ENCODE measurements at regions not wholly inside any gene's neighbourhood (a gene's known extent, or its start where the extent isn't known, plus 50 kb on each side); places are given as distances from the start of the nearest gene placed in this dataset.

GRCh38 chr5:115386657-115387056 lies 90.2 kb upstream of the CCDC112 start:
- FAIRE-seq (no peak), ATAC-seq (no peak), DNase-seq (ENCODE audit: low spot score) (no peak)
- no peak overlapping the region for H3K27ac ChIP-seq (ENCODE audit: extremely low read length, insufficient read depth, low read length)
- H3K79me2 ChIP-seq (ENCODE audit: insufficient read depth, low read length): no peaks in the 10 kb centered on the region
- intact Hi-C loops (cut with micrococcal nuclease; ENCODE audit: unreplicated experiment) (no loop called here), in situ Hi-C loops (cut with HindIII; ENCODE audit: extremely low pct_ligation_motif_present, low pct_unique_long_range_greater_than_20kb) (no loop called here)
- H3K9me3 ChIP-seq (ENCODE audit: low read length): no peaks in the 10 kb centered on the region
- H3K4me3 ChIP-seq (replicated peaks in 1 of 3; ENCODE audit: insufficient read depth in 1 of 3, low read depth in 2 of 3, low read length in 3 of 3): no peak overlapping the region
- H3K36me3 ChIP-seq (replicated peaks in 1 of 2; ENCODE audit: control insufficient read depth in 1 of 2, insufficient read depth in 2 of 2, low read length in 2 of 2): no peaks in the 10 kb centered on the region
- 2% methylated on average over 2 of the region's 2 CpGs for WGBS (ENCODE audit: low lambda C conversion rate)
- no peaks in the 10 kb centered on the region for H4K20me1 ChIP-seq (ENCODE audit: insufficient read depth, low read length)
- no peak overlapping the region for H3K9ac ChIP-seq (ENCODE audit: insufficient read depth, low read depth, low read length)
- ChIA-PET POLR2A (no interaction called here), CTCF (ENCODE audit: low intra/inter-chr PET ratio, low total read pairs) (no interaction called here)
- H2AFZ ChIP-seq (ENCODE audit: low read length): no peak overlapping the region
- no peaks in the 10 kb centered on the region for H3K4me1 ChIP-seq (ENCODE audit: insufficient read depth, low read length)
- H3K27me3 ChIP-seq (ENCODE audit: control insufficient read depth in 1 of 2, insufficient read depth in 2 of 2, low read length in 2 of 2): peaks cover 0 to 3% of the 10 kb centered on the region in 2 experiments; a peak in 2 of 5 replicates
- H3K4me2 ChIP-seq (ENCODE audit: low read depth, low read length): no peak overlapping the region
- BruUV-seq (replicated peaks): no TSS peak
- TF ChIP-seq CHD2 (IDR thresholded peaks at IDR 0.05; ENCODE audit: low read depth, low read length) (no peak), SNRNP70 (IDR thresholded peaks at IDR 0.05; ENCODE audit: low read depth, low read length) (no peak), TIGD3 (CRISPR knock-in tag; IDR thresholded peaks at IDR 0.05; ENCODE audit: borderline replicate concordance) (no peak), TEF (CRISPR knock-in tag; IDR thresholded peaks at IDR 0.05) (no peak), CREM (IDR thresholded peaks at IDR 0.05) (no peak), CREM (CRISPR knock-in tag; IDR thresholded peaks at IDR 0.05) (no peak), AKNA (CRISPR knock-in tag; IDR thresholded peaks at IDR 0.05; ENCODE audit: borderline replicate concordance) (no peak), YEATS2 (CRISPR knock-in tag; IDR thresholded peaks at IDR 0.05; ENCODE audit: borderline replicate concordance) (no peak)
- TF ChIP-seq, protein P1, sequence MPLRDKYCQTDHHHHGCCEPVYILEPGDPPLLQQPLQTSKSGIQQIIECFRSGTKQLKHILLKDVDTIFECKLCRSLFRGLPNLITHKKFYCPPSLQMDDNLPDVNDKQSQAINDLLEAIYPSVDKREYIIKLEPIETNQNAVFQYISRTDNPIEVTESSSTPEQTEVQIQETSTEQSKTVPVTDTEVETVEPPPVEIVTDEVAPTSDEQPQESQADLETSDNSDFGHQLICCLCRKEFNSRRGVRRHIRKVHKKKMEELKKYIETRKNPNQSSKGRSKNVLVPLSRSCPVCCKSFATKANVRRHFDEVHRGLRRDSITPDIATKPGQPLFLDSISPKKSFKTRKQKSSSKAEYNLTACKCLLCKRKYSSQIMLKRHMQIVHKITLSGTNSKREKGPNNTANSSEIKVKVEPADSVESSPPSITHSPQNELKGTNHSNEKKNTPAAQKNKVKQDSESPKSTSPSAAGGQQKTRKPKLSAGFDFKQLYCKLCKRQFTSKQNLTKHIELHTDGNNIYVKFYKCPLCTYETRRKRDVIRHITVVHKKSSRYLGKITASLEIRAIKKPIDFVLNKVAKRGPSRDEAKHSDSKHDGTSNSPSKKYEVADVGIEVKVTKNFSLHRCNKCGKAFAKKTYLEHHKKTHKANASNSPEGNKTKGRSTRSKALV (CRISPR knock-in tag; IDR thresholded peaks at IDR 0.05): no peak
- TF ChIP-seq, protein P2, sequence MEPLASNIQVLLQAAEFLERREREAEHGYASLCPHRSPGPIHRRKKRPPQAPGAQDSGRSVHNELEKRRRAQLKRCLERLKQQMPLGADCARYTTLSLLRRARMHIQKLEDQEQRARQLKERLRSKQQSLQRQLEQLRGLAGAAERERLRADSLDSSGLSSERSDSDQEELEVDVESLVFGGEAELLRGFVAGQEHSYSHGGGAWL (CRISPR knock-in tag; IDR thresholded peaks at IDR 0.05): no peak
- TF ChIP-seq, protein P3, sequence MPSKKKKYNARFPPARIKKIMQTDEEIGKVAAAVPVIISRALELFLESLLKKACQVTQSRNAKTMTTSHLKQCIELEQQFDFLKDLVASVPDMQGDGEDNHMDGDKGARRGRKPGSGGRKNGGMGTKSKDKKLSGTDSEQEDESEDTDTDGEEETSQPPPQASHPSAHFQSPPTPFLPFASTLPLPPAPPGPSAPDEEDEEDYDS (CRISPR knock-in tag; IDR thresholded peaks at IDR 0.05): no peak
- TF ChIP-seq, protein P4, sequence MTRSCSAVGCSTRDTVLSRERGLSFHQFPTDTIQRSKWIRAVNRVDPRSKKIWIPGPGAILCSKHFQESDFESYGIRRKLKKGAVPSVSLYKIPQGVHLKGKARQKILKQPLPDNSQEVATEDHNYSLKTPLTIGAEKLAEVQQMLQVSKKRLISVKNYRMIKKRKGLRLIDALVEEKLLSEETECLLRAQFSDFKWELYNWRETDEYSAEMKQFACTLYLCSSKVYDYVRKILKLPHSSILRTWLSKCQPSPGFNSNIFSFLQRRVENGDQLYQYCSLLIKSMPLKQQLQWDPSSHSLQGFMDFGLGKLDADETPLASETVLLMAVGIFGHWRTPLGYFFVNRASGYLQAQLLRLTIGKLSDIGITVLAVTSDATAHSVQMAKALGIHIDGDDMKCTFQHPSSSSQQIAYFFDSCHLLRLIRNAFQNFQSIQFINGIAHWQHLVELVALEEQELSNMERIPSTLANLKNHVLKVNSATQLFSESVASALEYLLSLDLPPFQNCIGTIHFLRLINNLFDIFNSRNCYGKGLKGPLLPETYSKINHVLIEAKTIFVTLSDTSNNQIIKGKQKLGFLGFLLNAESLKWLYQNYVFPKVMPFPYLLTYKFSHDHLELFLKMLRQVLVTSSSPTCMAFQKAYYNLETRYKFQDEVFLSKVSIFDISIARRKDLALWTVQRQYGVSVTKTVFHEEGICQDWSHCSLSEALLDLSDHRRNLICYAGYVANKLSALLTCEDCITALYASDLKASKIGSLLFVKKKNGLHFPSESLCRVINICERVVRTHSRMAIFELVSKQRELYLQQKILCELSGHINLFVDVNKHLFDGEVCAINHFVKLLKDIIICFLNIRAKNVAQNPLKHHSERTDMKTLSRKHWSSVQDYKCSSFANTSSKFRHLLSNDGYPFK (CRISPR knock-in tag; IDR thresholded peaks at IDR 0.05; ENCODE audit: borderline replicate concordance): no peak
